NCI-H2171 (cell line): ENCODE measurements at regions not wholly inside any gene's neighbourhood (a gene's known extent, or its start where the extent isn't known, plus 50 kb on each side); places are given as distances from the start of the nearest gene placed in this dataset.

Experiments
- DNase-seq: peaks from one replicate; lab custom pipeline; 2025; lab: John Stamatoyannopoulos, UW

- DNase-seq = no peak
These were observed 280.7 kb downstream of the SLITRK1 start for GRCh38 chr13:83601539-83601938.

- DNase-seq = no peak
These were observed 290.2 kb downstream of the SLITRK1 start for GRCh38 chr13:83592095-83592494.

GRCh38 chr13:83589814-83590213, 292.5 kb downstream of the SLITRK1 start:
- no peak for DNase-seq

- no peak for DNase-seq
These were observed 305.1 kb downstream of the SLITRK1 start for GRCh38 chr13:83577183-83577582.

DNA sequence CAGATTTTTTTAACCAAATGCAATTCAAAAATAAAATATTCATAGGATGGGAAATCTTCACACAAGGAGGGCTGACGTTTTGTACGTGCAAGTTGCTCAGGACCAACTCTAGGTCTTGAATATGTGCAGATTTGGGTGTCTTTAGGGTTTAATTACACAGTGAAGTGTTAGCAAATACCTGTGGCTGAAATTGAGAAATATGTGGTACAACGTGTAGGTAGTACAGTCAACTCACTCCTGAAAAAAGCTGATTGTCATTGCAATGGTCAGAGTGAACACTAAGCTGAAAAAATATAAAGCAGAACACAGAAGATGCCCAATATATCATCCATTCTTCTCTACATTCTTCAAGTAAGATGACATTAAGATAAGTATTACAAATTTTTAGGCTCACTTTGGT, 314.3 kb downstream of the SLITRK1 start:
- DNase-seq = no peak

GRCh38 chr13:83563499-83563898, 318.8 kb downstream of the SLITRK1 start:
- no peak for DNase-seq

GRCh38 chr13:83557845-83558244, 324.4 kb downstream of the SLITRK1 start:
- no peak for DNase-seq

DNA sequence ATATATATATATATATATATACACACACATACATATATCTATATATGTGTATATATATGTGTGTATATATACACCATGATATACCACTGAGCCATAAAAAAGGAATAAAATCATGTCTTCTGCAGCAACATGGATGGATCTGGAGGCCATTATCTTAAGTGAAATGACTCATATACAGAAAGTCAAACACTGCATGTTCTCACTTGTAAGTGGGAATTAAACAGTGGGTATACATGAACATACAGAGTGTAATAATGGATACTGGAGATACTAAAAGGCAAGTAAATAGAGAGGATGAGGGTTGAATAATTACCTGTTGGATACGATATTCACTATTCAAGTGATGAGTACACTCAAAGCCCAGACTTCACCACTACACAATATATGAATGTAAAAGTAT, 332.6 kb downstream of the SLITRK1 start:
- no peak for DNase-seq

DNA sequence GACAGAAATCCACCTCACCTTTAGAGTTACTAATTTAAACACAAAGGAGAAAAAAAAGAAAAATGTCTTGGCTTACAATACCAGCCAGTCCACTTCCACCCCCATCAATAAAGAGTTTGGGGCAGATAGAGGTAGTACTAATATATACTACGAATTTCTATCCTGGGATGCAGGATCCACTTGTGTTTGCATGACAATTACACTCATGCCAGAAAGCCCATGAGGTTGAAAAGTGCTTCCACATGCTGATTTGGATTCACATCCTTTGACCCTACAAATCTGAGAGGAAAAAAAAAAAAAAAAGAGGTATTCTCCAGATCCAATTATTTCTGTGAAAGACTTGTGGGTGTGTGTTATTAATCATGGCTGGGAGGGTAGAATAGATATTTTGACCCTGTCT, 335.2 kb downstream of the SLITRK1 start:
- no peak for DNase-seq

DNA sequence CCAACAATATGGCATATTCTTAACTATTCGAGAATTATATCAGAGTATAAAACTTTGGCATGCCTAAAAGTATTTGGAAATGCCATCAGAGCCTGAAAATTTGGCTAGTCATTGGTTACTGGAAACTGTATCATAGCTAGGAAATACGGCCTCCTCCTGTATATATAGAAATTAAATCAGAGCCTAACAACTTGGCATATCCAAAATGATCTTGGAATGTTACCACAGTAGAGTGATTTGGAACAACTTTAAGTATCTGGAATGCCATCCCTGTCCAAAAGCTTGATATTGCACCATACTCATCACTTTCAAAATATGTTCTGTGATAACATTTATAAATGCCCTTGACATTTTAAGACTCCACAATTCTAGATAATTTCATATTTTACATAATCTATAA, 335.8 kb downstream of the SLITRK1 start:
- no peak for DNase-seq

DNA sequence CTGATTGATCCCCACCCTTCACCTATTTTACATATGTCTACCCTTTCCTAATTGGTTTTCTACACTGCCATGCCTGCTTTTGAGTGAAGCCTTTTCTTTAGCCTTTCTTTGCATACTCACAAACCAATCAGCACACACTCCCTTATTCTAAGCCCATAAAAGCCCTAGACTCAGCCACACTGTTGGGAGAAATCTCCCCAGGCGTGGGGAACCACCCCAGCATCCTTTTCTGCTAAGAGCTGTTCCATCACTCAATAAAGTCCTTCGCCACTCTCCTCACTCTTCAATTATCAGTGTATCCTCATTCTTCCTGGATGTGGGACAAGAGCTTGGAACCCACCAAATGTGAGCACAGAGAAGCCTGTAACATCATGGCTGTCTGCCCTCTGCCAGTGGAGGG, 343.6 kb downstream of the SLITRK1 start:
- no peak for DNase-seq

DNA sequence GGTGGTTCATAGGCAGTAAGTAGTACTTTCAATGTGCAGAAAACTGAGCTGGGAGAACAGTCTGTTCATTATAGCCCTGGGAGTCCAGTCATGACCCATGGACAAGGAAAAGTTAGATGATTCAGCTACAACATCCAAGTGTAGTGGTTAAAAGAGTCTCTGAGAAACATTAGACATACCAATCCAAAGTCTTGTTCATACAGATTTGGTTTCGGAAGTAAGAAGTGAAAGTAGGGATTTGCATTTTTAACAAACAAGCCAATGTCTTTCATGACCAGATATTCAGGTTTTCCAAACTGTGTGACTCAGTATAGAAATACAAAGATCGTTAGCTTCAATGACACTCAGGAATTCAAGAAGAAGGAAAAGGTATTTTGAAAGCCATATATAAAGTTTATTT, 345.3 kb downstream of the SLITRK1 start:
- no peak for DNase-seq

DNA sequence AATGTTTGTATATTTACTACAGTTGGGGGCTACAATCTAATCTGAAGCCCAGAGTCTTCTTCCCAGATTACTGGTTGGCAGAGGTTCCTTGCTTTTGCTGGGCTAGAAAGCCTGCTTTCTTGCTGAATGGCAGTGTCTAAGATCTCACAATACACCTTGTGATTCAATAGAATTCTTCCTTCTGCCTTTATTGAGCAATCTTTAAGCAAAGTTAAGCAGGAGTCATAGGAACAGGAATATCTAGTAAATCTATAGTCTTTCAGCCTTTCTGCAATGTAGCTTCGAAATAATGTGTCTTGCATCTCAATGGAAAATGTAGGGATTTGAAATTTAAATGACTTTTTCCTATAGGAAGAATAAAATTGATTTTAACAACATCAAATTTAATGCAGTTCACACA, 346.1 kb downstream of the SLITRK1 start:
- no peak for DNase-seq

- DNase-seq = no peak
These were observed 349.5 kb downstream of the SLITRK1 start for GRCh38 chr13:83532809-83533208.

DNA sequence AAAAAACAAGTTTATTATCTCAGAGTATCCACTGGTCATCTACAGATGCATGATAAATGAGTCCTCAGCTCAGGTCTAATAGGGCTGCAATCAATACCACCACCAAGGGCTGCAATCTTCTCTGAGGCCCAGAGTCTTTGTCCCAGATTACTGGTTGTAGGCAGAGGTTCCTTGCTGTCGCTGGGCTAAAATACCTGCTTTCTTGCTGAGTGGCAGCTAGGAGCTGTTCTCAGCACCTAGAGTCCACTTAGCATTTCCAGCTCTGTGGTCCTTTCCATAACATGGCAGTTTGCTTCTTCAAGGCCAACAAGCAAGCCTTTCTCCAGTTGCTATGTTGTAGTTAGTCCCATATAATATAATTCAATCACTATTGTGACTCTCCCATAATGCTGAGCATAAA, 351.3 kb downstream of the SLITRK1 start:
- no peak for DNase-seq

GRCh38 chr13:83516781-83517180, 365.5 kb downstream of the SLITRK1 start:
- no peak for DNase-seq

- no peak for DNase-seq
These were observed 366.8 kb downstream of the SLITRK1 start for GRCh38 chr13:83515268-83516015.

GRCh38 chr13:83508771-83509301, 373.4 kb downstream of the SLITRK1 start:
- no peak for DNase-seq

- DNase-seq = no peak
These were observed 378.9 kb downstream of the SLITRK1 start for GRCh38 chr13:83503424-83503823.

DNA sequence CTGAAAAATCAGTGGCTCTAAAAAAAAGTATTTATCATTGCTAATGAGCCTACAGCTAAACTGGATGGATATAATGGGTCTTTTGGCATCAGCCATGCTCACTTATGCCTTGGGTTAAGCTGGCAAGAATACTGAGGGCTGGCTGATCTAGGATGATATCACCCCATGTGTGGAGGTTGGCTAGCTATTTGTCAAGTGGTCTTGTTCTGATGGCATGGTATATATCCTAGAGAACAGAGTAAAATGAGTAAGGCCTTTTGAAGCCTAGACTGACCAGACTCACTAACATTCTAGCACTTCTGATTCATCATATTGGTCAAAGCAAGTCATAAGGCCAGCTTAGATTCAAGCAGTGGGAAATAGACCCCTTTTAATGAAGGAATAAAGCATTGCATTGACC, 383.0 kb downstream of the SLITRK1 start:
- DNase-seq = no peak

DNA sequence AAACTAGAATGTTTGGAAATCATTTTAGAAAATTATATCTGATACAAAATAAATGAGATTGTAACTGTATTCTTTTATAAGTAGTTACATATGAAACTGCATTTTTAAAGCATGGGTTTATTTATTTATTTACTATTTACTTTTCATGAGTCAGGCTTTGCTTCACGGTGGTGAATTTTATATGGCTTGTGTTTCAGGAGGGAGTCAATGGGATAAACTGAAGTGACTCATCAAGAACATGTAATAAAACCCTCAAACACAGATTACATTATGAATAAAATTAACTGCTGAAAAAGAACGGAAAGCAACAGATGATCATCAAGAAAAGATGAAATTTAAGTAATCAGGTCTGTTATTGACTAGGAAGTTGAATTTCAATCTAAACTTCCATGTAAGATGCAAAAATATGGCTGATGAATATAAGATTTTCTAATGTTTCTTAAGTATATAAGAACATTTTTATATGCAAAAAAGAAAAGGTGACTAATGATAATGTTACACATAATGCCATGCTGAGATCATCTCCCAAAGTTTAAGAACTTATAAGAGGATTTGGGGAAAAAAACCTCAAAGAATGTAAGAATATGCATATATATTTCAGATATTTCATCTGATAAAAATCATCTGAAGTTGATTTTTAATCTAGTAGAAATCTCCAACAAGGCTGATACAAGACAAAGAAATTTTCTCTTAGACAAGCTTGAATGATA, 383.6 kb downstream of the SLITRK1 start:
- DNase-seq = no peak

DNA sequence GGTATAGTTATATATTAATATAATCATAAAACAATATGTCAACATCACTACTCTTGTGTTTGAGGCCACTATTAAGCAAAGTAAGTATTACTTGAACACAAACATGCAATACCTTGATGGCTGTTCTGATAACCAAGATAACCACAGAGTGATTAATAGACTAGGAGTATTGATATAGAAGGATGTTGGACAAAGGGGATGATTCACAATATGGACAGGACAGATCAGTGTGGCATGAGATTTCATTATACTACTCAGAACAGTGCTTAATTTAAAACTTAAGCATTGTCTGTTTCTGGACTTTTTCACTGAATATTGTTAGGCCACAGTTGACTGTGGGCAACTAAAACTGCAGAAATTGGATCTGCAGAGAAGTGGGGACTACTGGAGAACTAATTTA, 384.2 kb downstream of the SLITRK1 start:
- DNase-seq = no peak

DNA sequence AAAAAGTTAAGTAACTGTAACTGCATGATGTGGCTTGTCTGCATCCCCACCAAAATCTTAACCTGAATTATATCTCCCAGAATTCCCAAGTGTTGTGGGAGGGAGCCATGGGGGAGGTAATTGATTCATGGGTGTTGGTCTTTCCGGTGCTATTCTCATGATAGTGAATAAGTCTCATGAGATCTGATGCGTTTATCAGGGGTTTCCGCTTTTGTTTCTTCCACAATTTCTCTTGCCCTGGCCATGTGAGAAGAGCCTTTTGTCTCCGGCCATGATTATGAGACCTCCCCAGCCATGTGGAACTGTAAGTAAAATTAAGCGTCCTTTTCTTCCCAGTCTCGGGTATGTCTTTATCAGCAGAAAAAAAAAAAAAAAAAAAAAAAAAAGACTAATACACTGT, 385.8 kb downstream of the SLITRK1 start:
- DNase-seq = no peak

- DNase-seq = no peak
These were observed 397.2 kb downstream of the SLITRK1 start for GRCh38 chr13:83485101-83485500.
